Stimulated activated naive B cell treated with anti-CD40 and anti-IgM and Interleukin-4, amounts not matched to agents 10 μg/mL and 1 μg/mL and 100 μg/mL, for 72 hours (primary cell): ENCODE measurements at regions not wholly inside any gene's neighbourhood (a gene's known extent, or its start where the extent isn't known, plus 50 kb on each side); places are given as distances from the start of the nearest gene placed in this dataset.

ENCODE experiments used
- ATAC-seq, 2 donors: fragments of 150-1000 bp; cut with Tn5 transposase; replicated peaks; 2 replicates each; pipeline ENCODE4 v1.10.0; 2021; ENCODE audit warnings: moderate library complexity in 1 of 2
- DNase-seq: peaks from one replicate; pipeline ENCODE4 v3.0.0; 2021
- H3K27ac Mint-ChIP-seq: one replicate; pipeline ENCODE4 v1.8.0; 2022; ENCODE audit warnings: mild to moderate bottlenecking, mixed read lengths
- H3K27me3 Mint-ChIP-seq, 2 donors: one replicate each; pipeline ENCODE4 v1.8.0; 2022; ENCODE audit warnings: mixed read lengths in 2 of 2
- H3K36me3 Mint-ChIP-seq, 2 donors: one replicate each; pipeline ENCODE4 v1.8.0; 2022; ENCODE audit warnings: mixed read lengths in 2 of 2, mild to moderate bottlenecking in 1 of 2
- H3K4me1 Mint-ChIP-seq, 2 donors: one replicate each; pipeline ENCODE4 v1.8.0; 2022; ENCODE audit warnings: mixed read lengths in 2 of 2, mild to moderate bottlenecking in 1 of 2
- H3K4me3 Mint-ChIP-seq, 2 donors: one replicate each; pipeline ENCODE4 v1.8.0; 2022; ENCODE audit warnings: mild to moderate bottlenecking in 2 of 2, mixed read lengths in 2 of 2, moderate library complexity in 1 of 2
- H3K9me3 Mint-ChIP-seq, 2 donors: one replicate each; pipeline ENCODE4 v1.8.0; 2022; ENCODE audit warnings: mixed read lengths in 2 of 2, mild to moderate bottlenecking in 1 of 2

DNA sequence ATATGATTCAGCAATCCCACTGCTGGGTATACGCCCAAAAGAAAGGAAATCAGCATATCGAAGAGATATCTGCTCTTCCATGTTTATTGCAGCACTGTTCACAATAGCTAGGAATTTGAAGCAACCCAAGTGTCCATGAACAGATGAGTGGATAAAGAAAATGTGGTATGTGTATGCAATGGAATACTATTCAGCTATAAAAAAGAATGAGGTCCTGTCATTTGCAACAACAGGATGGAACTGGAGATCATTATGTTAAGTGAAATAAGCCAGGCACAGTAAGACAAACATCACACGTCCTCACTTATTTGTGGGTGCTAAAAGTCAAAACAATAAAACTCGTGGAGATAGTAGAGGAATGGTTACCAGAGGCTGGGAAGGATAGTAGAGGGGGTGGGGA, 153.8 kb upstream of the LEF1 start:
- H3K4me3 Mint-ChIP-seq = no peak overlapping the region
- H3K27ac Mint-ChIP-seq = no peak overlapping the region
- peaks cover 0 to 6% of the 10 kb centered on the region in 2 donors for H3K9me3 Mint-ChIP-seq
- H3K36me3 Mint-ChIP-seq = no peaks in the 10 kb centered on the region
- H3K4me1 Mint-ChIP-seq = peaks cover 0 to 10% of the 10 kb centered on the region in 2 donors
- no peak for DNase-seq
- ATAC-seq = no peak
- H3K27me3 Mint-ChIP-seq = no peaks in the 10 kb centered on the region

DNA sequence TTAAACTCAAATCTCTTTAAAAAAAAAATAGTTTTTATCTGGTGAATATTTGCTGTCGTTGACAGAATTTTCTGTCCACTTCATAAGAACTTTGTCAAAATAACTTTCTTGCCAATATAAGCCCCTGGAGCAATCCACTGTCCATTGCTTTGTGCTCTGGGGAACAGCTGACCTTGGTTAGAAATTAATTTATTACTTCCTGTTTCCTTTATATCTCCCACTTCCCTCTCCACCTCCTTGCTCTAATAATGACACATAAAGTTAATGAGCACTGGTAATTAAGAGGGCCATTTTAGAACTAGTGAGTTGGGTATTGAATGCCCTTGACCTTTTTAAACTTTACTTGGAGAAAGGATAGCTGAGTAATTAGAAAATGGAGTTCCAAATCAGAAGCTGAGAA, 151.3 kb upstream of the LEF1 start:
- Mint-ChIP-seq H3K36me3 (no peaks in the 10 kb centered on the region), H3K4me1 (peaks cover 4 to 13% of the 10 kb centered on the region in 2 donors)
- no peak for ATAC-seq

DNA sequence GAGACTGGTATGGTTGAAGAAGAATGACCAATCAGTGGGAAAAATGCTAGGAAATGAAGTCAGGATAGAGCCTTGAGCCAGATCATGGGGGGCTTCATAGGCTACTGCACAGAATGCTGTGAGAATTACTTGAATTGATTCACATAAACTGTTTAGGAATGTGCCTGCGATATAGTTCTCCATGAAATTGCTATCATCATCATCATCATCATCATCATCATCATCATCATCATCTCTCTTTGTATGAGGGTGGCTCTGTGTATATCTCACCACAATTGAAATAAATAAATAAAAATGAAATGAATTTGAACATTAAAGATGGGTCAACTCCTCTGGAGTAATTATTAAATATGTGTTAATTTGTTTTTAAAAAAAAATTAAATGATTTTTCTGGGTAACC, 148.6 kb upstream of the LEF1 start:
- peaks cover 0 to 4% of the 10 kb centered on the region in 2 donors for H3K9me3 Mint-ChIP-seq
- no peaks in the 10 kb centered on the region for H3K27me3 Mint-ChIP-seq
- peaks cover 4 to 14% of the 10 kb centered on the region in 2 donors for H3K4me1 Mint-ChIP-seq
- H3K4me3 Mint-ChIP-seq = no peak overlapping the region
- no peaks in the 10 kb centered on the region for H3K36me3 Mint-ChIP-seq
- DNase-seq (no peak), ATAC-seq (no peak)
- H3K27ac Mint-ChIP-seq = no peak overlapping the region

More for the DNA sequence above, 151.3 kb upstream of the LEF1 start:
- H3K9me3 Mint-ChIP-seq = peaks cover 0 to 8% of the 10 kb centered on the region in 2 donors
- H3K27me3 Mint-ChIP-seq = no peaks in the 10 kb centered on the region
- DNase-seq = no peak
- no peak overlapping the region for H3K4me3 Mint-ChIP-seq
- H3K27ac Mint-ChIP-seq = no peak overlapping the region

DNA sequence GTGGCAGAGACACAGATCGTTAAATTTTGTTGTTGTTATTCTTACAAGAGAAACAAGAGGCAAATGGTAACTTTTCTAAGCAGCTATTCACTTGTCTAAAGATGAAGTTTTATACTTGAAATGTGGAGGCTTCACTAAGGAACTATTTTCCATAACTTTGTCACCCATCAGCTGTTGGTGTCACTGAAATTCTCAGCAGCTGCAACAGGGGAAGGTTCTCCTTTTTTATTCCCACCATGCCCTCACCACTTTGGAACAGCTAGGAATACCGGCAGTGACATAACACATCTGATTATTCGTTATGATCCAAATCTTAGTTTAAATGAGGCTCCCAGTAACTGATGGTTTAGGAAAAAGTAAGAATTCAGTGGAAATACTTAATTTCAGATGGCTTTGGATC, 147.0 kb upstream of the LEF1 start:
- H3K36me3 Mint-ChIP-seq = no peaks in the 10 kb centered on the region
- no peaks in the 10 kb centered on the region for H3K27me3 Mint-ChIP-seq
- no peak for ATAC-seq
- H3K4me1 Mint-ChIP-seq = peaks cover 4 to 14% of the 10 kb centered on the region in 2 donors
- H3K4me3 Mint-ChIP-seq = no peak overlapping the region
- H3K9me3 Mint-ChIP-seq = peaks cover 3% of the 10 kb centered on the region in 2 donors
- H3K27ac Mint-ChIP-seq = no peak overlapping the region
- DNase-seq = no peak

DNA sequence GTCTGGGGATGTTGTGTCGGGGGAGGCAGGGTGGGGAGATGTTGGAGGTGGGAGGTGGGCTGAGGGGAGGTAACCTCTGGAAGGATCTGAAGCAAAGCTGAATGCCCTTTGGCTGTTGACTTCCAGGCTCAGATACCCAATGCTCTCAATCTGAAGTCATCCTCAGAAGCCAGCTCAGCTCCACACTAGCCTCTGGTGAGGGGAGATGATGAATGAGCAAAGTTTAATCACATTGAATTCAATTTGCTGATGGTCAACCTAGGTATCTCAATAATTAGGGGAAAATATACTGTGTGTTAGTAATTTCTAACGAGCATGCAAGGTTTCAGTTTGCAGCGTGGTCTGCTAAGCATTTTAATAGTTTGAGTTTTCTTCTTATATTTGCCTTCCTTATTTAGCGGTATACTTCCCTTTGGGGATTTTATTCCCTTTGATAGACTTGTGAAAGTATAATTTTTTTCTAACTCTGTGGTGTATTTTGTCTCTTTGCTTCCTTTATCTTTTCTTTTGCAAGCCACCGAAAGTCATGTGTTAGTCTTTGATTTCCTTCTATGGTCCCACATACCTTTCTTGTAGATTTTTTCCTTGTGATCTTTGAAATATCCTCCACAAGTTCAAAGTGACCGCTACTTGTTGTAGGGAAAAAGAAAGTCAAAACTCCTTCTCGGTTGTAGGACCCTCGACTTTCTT, 146.3 kb upstream of the LEF1 start:
- Mint-ChIP-seq H3K27ac (no peak overlapping the region), H3K36me3 (no peaks in the 10 kb centered on the region), H3K27me3 (no peaks in the 10 kb centered on the region), H3K4me3 (no peak overlapping the region), H3K9me3 (peaks cover 3% of the 10 kb centered on the region in 2 donors), H3K4me1 (peaks cover 4 to 12% of the 10 kb centered on the region in 2 donors)
- DNase-seq (no peak), ATAC-seq (no peak)

DNA sequence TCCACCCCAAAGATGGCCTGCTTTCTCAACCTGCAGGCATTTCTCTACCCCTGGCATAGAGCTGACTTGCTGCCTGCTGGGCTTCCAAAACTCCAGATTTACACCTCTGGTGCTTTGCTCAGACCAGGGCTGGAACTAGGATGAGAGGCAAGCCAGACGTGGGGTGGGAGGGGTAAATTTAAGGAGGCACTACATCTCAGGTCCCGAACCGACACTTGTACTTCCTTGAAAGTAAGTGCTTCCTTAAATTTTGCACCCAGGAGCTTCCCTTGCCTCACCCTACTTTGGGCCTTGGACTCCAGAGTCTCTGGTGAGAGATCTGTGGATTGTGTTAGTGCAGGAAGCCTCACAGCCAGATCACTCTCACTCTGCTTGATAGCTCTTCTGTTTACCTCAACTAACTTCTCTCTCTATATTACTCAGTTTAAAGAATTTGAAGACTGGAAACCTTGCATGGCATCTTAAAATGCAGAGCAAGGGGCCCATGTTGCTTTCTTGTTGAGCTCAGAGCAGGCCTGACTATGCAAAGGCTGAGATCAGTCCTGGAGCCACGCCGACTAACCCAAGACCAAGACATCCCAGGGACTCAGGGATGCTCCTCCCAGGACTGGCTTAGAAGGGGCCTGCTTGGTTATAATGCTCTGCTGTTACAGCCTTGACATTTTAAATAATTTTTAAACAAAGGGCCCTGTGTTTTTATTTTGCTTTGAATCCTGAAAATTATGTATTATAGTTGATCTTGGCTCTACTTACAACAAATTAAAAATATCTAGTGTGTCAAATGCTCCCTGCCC, 145.0 kb upstream of the LEF1 start:
- Mint-ChIP-seq H3K4me1 (peaks cover 4 to 6% of the 10 kb centered on the region in 2 donors), H3K27ac (no peak overlapping the region), H3K36me3 (no peaks in the 10 kb centered on the region), H3K9me3 (peaks cover 3% of the 10 kb centered on the region in 2 donors), H3K27me3 (no peaks in the 10 kb centered on the region), H3K4me3 (no peak overlapping the region)
- DNase-seq = no peak
- ATAC-seq = no peak

DNA sequence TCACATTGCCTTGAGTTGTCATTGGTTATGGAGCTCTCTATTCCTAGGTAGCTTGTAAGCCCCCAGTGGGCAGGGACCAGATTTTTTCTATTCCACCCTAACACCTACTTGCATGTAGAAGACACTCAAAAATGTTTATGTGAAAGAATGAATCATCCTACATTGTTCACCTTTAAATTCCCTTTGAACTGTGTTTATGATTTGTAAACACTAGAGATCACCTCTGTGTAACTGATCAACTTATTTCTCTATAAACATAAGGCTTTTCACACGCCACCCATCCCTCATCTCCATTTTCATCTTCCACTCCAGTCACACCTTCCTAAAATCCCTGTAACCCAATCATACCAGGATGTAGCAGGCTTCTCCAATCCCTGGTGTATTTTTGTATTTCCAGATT, 142.6 kb upstream of the LEF1 start:
- no peak overlapping the region for H3K27ac Mint-ChIP-seq
- H3K36me3 Mint-ChIP-seq = no peaks in the 10 kb centered on the region
- no peak overlapping the region for H3K4me3 Mint-ChIP-seq
- DNase-seq (no peak), ATAC-seq (no peak)
- peaks cover 4 to 6% of the 10 kb centered on the region in 2 donors for H3K4me1 Mint-ChIP-seq
- peaks cover 3% of the 10 kb centered on the region in 2 donors for H3K9me3 Mint-ChIP-seq
- H3K27me3 Mint-ChIP-seq = no peaks in the 10 kb centered on the region

DNA sequence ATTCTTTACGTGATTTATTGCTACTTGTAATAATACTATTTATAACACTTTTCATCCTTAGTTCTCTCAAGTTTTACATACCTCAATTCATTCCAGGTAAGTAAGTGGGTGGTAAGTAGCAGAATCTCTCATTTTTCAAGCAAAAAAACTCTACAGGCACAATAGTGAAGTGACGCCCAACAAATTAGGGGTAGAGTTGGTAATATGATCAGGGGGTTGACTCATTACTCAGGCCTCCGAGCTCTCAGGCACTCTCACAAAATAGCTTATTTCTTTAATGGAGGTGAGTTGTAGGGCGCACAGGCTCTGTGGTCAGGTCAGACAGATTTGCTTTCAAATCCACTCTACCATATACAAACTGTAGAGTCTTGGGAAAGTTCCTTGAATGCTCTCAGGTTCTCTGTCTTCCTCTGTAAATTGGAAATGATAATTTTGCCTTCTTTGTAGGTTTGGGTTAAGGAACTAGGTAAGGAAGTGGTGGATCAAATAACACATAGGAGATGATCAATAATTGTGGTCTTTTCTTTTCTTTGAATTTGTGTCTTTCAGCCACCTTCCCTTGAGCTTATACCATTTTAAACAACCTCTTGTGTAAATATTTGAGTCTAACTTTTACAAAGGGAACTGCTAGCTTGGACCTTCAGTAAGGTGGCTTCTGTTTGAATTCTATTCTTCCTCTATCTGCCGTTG, 134.9 kb upstream of the LEF1 start:
- Mint-ChIP-seq H3K36me3 (no peaks in the 10 kb centered on the region), H3K4me3 (no peak overlapping the region), H3K27me3 (no peaks in the 10 kb centered on the region), H3K9me3 (peaks cover 1 to 8% of the 10 kb centered on the region in 2 donors), H3K27ac (no peak overlapping the region), H3K4me1 (no peaks in the 10 kb centered on the region)
- no peak for ATAC-seq
- no peak for DNase-seq

DNA sequence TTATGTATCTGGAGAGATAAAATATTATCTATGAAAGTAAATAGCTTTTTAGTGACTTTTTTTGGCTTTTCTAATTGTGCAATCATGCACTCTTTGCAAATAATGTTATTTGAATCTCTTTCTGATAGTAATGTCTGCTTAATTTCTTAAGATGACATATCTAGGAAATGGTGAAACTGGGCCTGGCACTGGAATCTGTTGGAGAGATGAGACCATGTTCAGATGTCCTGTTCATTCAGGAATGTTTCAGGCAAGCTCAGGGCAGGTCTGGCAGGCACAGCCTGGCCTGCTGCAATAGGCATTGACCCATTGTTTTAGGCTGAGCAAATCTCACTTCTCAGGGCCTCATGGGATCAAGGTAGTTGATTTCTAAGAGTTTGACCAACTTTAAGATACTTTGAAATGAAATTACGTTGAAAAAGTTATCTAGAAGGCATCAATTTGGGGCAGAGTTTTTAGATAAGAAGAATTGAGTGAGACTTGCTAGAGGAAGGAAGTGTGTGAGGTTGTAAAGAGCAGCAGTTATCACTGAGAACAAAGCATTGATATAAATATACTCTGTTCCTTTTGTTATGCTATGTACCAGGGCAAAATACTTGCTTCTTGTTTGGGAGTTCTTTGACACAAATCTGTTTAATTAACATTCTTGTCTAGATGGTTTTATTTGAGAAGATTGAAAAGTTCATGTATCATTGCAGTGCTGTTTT, 133.0 kb upstream of the LEF1 start:
- no peak for DNase-seq
- no peaks in the 10 kb centered on the region for H3K4me1 Mint-ChIP-seq
- H3K9me3 Mint-ChIP-seq = peaks cover 1 to 8% of the 10 kb centered on the region in 2 donors
- no peak overlapping the region for H3K27ac Mint-ChIP-seq
- ATAC-seq = no peak
- no peaks in the 10 kb centered on the region for H3K36me3 Mint-ChIP-seq
- no peaks in the 10 kb centered on the region for H3K27me3 Mint-ChIP-seq
- no peak overlapping the region for H3K4me3 Mint-ChIP-seq

DNA sequence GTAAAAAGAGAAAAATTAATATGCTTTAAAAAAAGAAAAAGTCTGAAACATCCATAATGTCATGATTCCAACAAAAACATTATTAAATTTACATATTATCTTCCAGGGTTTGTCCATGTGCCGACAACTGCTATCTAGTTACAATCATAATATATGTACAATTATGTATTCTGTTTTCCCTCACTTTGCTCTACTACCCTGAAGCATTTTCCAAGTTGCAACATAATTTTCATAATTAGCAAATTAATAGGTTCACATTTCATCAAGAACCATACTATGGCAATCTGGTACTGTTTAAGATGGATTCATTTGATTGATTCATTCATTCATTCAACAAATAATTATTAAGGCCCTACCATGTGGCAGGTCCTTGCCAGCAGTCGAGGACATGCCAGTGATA, 128.9 kb upstream of the LEF1 start:
- Mint-ChIP-seq H3K4me1 (no peaks in the 10 kb centered on the region), H3K27ac (no peak overlapping the region), H3K36me3 (no peaks in the 10 kb centered on the region), H3K9me3 (peaks cover 1 to 8% of the 10 kb centered on the region in 2 donors), H3K27me3 (no peaks in the 10 kb centered on the region), H3K4me3 (no peak overlapping the region)
- no peak for DNase-seq
- ATAC-seq = no peak

DNA sequence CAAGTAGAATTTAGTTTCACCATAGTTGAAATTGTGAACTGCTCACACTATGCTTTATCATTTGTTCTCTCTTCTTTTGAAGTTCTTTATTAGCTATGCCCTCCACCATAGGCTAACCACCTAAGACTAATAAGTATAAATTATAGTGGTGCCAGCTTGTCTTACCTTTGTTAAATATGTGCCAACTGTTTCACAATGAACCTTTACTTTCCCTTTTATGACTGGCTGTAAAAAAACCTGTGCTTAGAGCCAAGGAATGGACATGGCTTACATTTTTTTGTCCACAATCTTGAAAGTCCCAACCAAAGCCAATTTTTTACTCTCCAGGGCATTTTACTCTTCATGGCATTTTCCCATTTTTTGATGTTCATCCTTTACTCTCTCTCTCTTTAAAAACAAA, 123.5 kb upstream of the LEF1 start:
- ATAC-seq (no peak), DNase-seq (no peak)
- Mint-ChIP-seq H3K4me3 (no peak overlapping the region), H3K27me3 (no peaks in the 10 kb centered on the region), H3K9me3 (no peaks in the 10 kb centered on the region), H3K36me3 (no peaks in the 10 kb centered on the region), H3K27ac (no peak overlapping the region), H3K4me1 (peaks cover 2 to 5% of the 10 kb centered on the region in 2 donors)

DNA sequence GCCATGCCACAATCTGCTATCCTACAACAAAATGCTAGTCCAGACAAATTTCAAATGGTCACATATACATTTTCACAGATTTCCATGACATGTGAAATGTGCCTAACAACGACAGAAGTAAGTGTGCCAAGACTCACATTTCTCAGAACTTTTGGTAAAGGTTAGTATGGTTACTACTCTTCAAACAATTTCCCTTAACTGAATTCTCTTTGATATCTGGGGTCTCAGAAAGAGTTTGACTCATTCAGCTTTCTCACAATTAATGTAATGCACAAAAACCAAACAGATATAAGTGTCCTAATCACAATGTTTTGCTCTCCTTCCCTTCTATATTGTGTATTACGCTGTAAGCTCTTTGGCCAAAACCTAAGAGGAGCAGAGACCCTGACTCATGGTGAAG, 122.4 kb upstream of the LEF1 start:
- Mint-ChIP-seq H3K4me1 (peaks cover 2 to 5% of the 10 kb centered on the region in 2 donors), H3K36me3 (no peaks in the 10 kb centered on the region), H3K4me3 (no peak overlapping the region), H3K27ac (no peak overlapping the region), H3K27me3 (no peaks in the 10 kb centered on the region), H3K9me3 (no peaks in the 10 kb centered on the region)
- no peak for DNase-seq
- no peak for ATAC-seq

DNA sequence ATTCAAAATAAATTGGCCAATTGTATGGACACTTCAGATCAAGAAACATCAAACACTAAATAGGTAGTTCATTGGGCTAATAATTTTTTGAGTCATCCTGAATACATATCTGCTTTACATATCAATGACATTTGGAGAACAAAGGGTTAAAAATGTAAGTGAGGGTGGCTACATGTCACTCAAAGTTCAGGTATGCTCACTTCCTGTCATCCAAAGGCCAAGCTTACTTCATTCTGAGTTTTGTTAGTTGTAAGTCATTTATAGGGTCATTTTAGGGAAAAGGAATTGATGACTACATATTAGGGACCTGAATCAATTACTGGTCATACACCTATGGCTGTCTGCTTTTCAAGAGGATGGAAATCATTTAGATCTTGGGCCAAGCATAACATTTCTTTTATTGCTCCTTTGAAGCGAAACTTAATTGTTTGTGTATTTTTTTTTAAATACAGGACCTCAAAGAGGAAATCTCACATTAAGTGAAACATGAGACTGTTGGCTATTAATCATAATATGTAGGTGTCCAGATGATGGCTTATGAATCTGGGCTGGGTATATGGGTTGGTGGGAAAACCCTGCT, 119.2 kb upstream of the LEF1 start:
- ATAC-seq (no peak), DNase-seq (no peak)
- H3K27me3 Mint-ChIP-seq = no peaks in the 10 kb centered on the region
- no peaks in the 10 kb centered on the region for H3K36me3 Mint-ChIP-seq
- no peaks in the 10 kb centered on the region for H3K9me3 Mint-ChIP-seq
- H3K4me1 Mint-ChIP-seq = peaks cover 2 to 5% of the 10 kb centered on the region in 2 donors
- H3K4me3 Mint-ChIP-seq = no peak overlapping the region
- no peak overlapping the region for H3K27ac Mint-ChIP-seq

DNA sequence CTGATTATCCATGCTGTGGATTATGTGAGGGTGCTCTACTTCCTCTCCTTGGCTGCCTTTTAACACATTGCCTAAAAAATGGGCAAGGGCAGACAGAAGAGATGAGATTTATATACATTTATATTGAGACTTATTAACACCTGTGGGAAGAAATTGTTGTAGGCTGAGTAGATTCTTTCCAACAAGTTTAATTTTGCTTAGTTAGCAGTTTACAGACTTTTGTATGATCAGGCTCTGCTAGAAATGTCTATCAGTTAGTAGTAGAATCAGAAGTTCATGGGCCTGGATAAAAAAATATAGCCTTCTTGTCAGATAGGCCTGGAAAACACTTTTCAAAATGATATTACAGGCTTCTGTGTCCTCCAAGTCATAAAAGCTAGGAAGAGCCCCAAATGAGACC, 111.3 kb upstream of the LEF1 start:
- no peak for ATAC-seq
- H3K4me1 Mint-ChIP-seq = no peaks in the 10 kb centered on the region
- H3K4me3 Mint-ChIP-seq = no peak overlapping the region
- no peak for DNase-seq
- no peaks in the 10 kb centered on the region for H3K27me3 Mint-ChIP-seq
- peaks cover 0 to 4% of the 10 kb centered on the region in 2 donors for H3K9me3 Mint-ChIP-seq
- no peak overlapping the region for H3K27ac Mint-ChIP-seq
- no peaks in the 10 kb centered on the region for H3K36me3 Mint-ChIP-seq
